H1 (cell line): ENCODE measurements at regions not wholly inside any gene's neighbourhood (a gene's known extent, or its start where the extent isn't known, plus 50 kb on each side); places are given as distances from the start of the nearest gene placed in this dataset.

Source experiments
- CTCF ChIA-PET: fragments of 300-600 bp; sonication (Branson Sonifier 250); formaldehyde crosslinking; loops from one replicate; lab custom pipeline; 2021; ENCODE audit not compliant: partially characterized antibody; lab: Charles Lee
- POLR2A ChIA-PET: fragments of 300-600 bp; sonication (Branson Sonifier 250); formaldehyde crosslinking; loops from one replicate; lab custom pipeline; 2021; ENCODE audit warnings: inconsistent platforms; ENCODE audit not compliant: partially characterized antibody; lab: Charles Lee
- DNase-seq, 2 experiments: peaks; one replicate each; pipeline versions ENCODE4 v3.0.0 to v3.0.0-alpha.2; 2010 to 2022; ENCODE audit warnings: low spot score in 2 of 2, low read depth in 1 of 2, mixed read lengths in 1 of 2
- FAIRE-seq: peaks from 2 replicates; lab custom pipeline; 2011; peaks lifted over from hg19 to GRCh38; lab: Jason Lieb, UNC
- H2AFZ ChIP-seq: 2 replicates; pipeline ENCODE4 v1.8.1; 2012; ENCODE audit warnings: low read length, inconsistent platforms
- H2AK5ac ChIP-seq: 2 replicates; pipeline ENCODE4 v1.6.1; 2013; ENCODE audit warnings: low read depth, low read length
- H2BK120ac ChIP-seq: replicated peaks from 2 replicates; pipeline ENCODE3; 2013; ENCODE audit warnings: low read depth, low read length, inconsistent platforms
- H2BK12ac ChIP-seq: 2 replicates; pipeline ENCODE4 v1.6.1; 2013; ENCODE audit warnings: low read depth, low read length
- H2BK15ac ChIP-seq: 2 replicates; pipeline ENCODE4 v1.6.1; 2013; ENCODE audit warnings: low read length
- H2BK20ac ChIP-seq: 2 replicates; pipeline ENCODE4 v1.6.1; 2013; ENCODE audit warnings: low read length
- H2BK5ac ChIP-seq: 2 replicates; pipeline ENCODE4 v1.6.1; 2013; ENCODE audit warnings: low read depth, low read length
- H3K14ac ChIP-seq: 2 replicates; pipeline ENCODE4 v1.6.1; 2013; ENCODE audit warnings: inconsistent platforms; ENCODE audit not compliant: insufficient read length
- H3K18ac ChIP-seq: 2 replicates; pipeline ENCODE4 v1.6.1; 2013; ENCODE audit warnings: low read length; ENCODE audit errors: extremely low read depth
- H3K23ac ChIP-seq: 2 replicates; pipeline ENCODE4 v1.6.1; 2013; ENCODE audit warnings: inconsistent platforms; ENCODE audit not compliant: insufficient read length
- H3K23me2 ChIP-seq: 2 replicates; pipeline ENCODE4 v1.6.1; 2013; ENCODE audit warnings: low read depth, low read length
- H3K27ac ChIP-seq: 2 replicates; pipeline ENCODE4 v1.6.1; 2011; ENCODE audit warnings: low read depth, low read length, inconsistent platforms
- H3K27me3 ChIP-seq, 4 experiments: replicated peaks in 1 of 4; 1 replicate in 1 of 4; 2 replicates in 3 of 4; pipeline versions ENCODE4 v1.6.1 to v1.8.1; 2011 to 2013; ENCODE audit warnings: low read length in 3 of 4, mild to moderate bottlenecking in 3 of 4, inconsistent platforms in 2 of 4, mixed read lengths in 2 of 4, moderate library complexity in 1 of 4; ENCODE audit not compliant: control insufficient read depth in 3 of 4, insufficient read depth in 3 of 4; ENCODE audit errors: extremely low read depth in 1 of 4
- H3K36me3 ChIP-seq, 4 experiments: 2 replicates each; pipeline versions ENCODE4 v1.6.1 to v1.8.1; 2011 to 2013; ENCODE audit warnings: mild to moderate bottlenecking in 4 of 4, low read length in 3 of 4, moderate library complexity in 2 of 4, control low read depth in 1 of 4, inconsistent platforms in 1 of 4; ENCODE audit not compliant: insufficient read depth in 4 of 4, control insufficient read depth in 2 of 4
- H3K4ac ChIP-seq: replicated peaks from 2 replicates; pipeline ENCODE3; 2013; ENCODE audit warnings: low read length, low read depth, mixed read lengths, inconsistent platforms; ENCODE audit not compliant: insufficient read length
- H3K4me1 ChIP-seq, 4 experiments: replicated peaks in 1 of 4; 1 replicate in 1 of 4; 2 replicates in 3 of 4; pipeline versions ENCODE4 v1.6.1 to v1.8.1; 2011 to 2013; ENCODE audit warnings: low read length in 3 of 4, inconsistent platforms in 2 of 4, mixed read lengths in 1 of 4; ENCODE audit not compliant: insufficient read depth in 4 of 4, control insufficient read depth in 3 of 4
- H3K4me2 ChIP-seq, 2 experiments: 2 replicates each; pipeline versions ENCODE4 v1.6.1 to v1.8.1; 2011 to 2013; ENCODE audit warnings: low read depth in 2 of 2, low read length in 2 of 2, control low read depth in 1 of 2, inconsistent platforms in 1 of 2, mild to moderate bottlenecking in 1 of 2; ENCODE audit not compliant: insufficient read depth in 1 of 2
- H3K4me3 ChIP-seq, 4 experiments: fragments of 200-600, 300-600 bp in 1 of 4; sonication (generic), shearing (Covaris generic), sonication (Bioruptor Twin) in 1 of 4; 2 replicates each; pipeline versions ENCODE4 v1.5.1 to v1.8.1; 2011 to 2016; ENCODE audit warnings: low read length in 4 of 4, low read depth in 3 of 4, control low read depth in 2 of 4, inconsistent platforms in 2 of 4, mild to moderate bottlenecking in 2 of 4, mixed read lengths in 1 of 4, moderate library complexity in 1 of 4; ENCODE audit not compliant: insufficient read depth in 2 of 4; ENCODE audit errors: extremely low read depth in 1 of 4
- H3K56ac ChIP-seq: replicated peaks from 2 replicates; pipeline ENCODE3; 2013; ENCODE audit warnings: low read depth, mild to moderate bottlenecking, mixed read lengths, low read length, inconsistent platforms; ENCODE audit not compliant: insufficient read length
- H3K79me1 ChIP-seq: 2 replicates; pipeline ENCODE4 v1.6.1; 2013; ENCODE audit warnings: low read depth, low read length, control low read depth
- H3K79me2 ChIP-seq, 2 experiments: 2 replicates each; pipeline versions ENCODE4 v1.6.1 to v1.8.1; 2012 to 2013; ENCODE audit warnings: low read length in 2 of 2, mild to moderate bottlenecking in 2 of 2, inconsistent platforms in 1 of 2; ENCODE audit not compliant: insufficient read depth in 2 of 2, control insufficient read depth in 1 of 2
- H3K9ac ChIP-seq, 4 experiments: replicated peaks in 1 of 4; 1 replicate in 1 of 4; 2 replicates in 3 of 4; pipeline versions ENCODE4 v1.6.1 to v1.8.1; 2011 to 2013; ENCODE audit warnings: low read depth in 3 of 4, low read length in 3 of 4, control low read depth in 2 of 4, mild to moderate bottlenecking in 2 of 4, moderate library complexity in 2 of 4, inconsistent platforms in 1 of 4; ENCODE audit errors: extremely low read depth in 1 of 4
- H3K9me3 ChIP-seq, 2 experiments: 2 replicates each; pipeline versions ENCODE4 v1.6.1 to v1.8.1; 2012 to 2013; ENCODE audit warnings: mild to moderate bottlenecking in 2 of 2, moderate library complexity in 2 of 2, control low read depth in 1 of 2, inconsistent platforms in 1 of 2, low read depth in 1 of 2, low read length in 1 of 2, mixed read lengths in 1 of 2; ENCODE audit not compliant: insufficient read depth in 2 of 2
- H4K20me1 ChIP-seq, 2 experiments: replicated peaks in 1 of 2; 2 replicates each; pipeline versions ENCODE3 to v1.8.1; 2011 to 2013; ENCODE audit warnings: inconsistent platforms in 2 of 2, low read length in 2 of 2, mild to moderate bottlenecking in 1 of 2; ENCODE audit not compliant: insufficient read depth in 2 of 2, control insufficient read depth in 1 of 2
- H4K5ac ChIP-seq: 2 replicates; pipeline ENCODE4 v1.6.1; 2013; ENCODE audit warnings: low read length, low read depth, mixed read lengths, inconsistent platforms; ENCODE audit not compliant: insufficient read length
- H4K8ac ChIP-seq: 2 replicates; pipeline ENCODE4 v1.8.0; 2013; ENCODE audit warnings: mild to moderate bottlenecking, moderate library complexity, low read length, inconsistent platforms; ENCODE audit not compliant: insufficient read depth; ENCODE audit errors: extremely low read depth
- H4K91ac ChIP-seq: replicated peaks from 2 replicates; pipeline ENCODE3; 2013; ENCODE audit warnings: low read length, mixed read lengths, inconsistent platforms; ENCODE audit not compliant: insufficient read length
- BACH1 ChIP-seq: IDR thresholded peaks from 2 replicates; pipeline ENCODE4 v1.6.1; 2012; ENCODE audit warnings: low read length, improper control_type of control experiment
- BCL11A ChIP-seq, 2 experiments: IDR thresholded peaks; one replicate each; pipeline ENCODE4 v1.6.1; 2011; ENCODE audit warnings: low read depth in 2 of 2, low read length in 2 of 2, mild to moderate bottlenecking in 2 of 2
- BRCA1 ChIP-seq: IDR thresholded peaks from 2 replicates; pipeline ENCODE4 v1.6.1; 2012; ENCODE audit warnings: low read depth, low read length, improper control_type of control experiment
- CBX5 ChIP-seq: fragments of 300-800, 300-1000 bp; sonication (generic); IDR thresholded peaks from 2 replicates; pipeline ENCODE4 v1.7.1; 2016; ENCODE audit warnings: antibody characterized with exemption, low read length, low read depth
- CREB1 ChIP-seq: IDR thresholded peaks from 2 replicates; pipeline ENCODE4 v1.6.1; 2012; ENCODE audit warnings: inconsistent platforms
- EGR1 ChIP-seq: IDR thresholded peaks from 2 replicates; pipeline ENCODE4 v1.6.1; 2011; ENCODE audit warnings: low read depth, low read length, borderline replicate concordance
- EP300 ChIP-seq, 2 experiments: IDR thresholded peaks; 1 replicate in 1 of 2; 2 replicates in 1 of 2; pipeline ENCODE4 v1.6.1; 2011 to 2012; ENCODE audit warnings: low read depth in 2 of 2, low read length in 2 of 2, mild to moderate bottlenecking in 2 of 2, borderline replicate concordance in 1 of 2, inconsistent platforms in 1 of 2, moderate library complexity in 1 of 2
- EZH2 ChIP-seq: fragments of 200-600 bp; sonication (generic); IDR thresholded peaks from 2 replicates; pipeline ENCODE4 v1.7.1; 2012; ENCODE audit warnings: low read depth, mild to moderate bottlenecking, moderate library complexity, low read length, inconsistent platforms; ENCODE audit not compliant: severe bottlenecking
- GTF2F1 ChIP-seq: IDR thresholded peaks from 2 replicates; pipeline ENCODE4 v1.6.1; 2012; ENCODE audit warnings: low read depth, low read length, improper control_type of control experiment, borderline replicate concordance
- NANOG ChIP-seq: IDR thresholded peaks from 2 replicates; pipeline ENCODE4 v1.6.1; 2011; ENCODE audit warnings: low read length, low read depth, mild to moderate bottlenecking, inconsistent platforms; ENCODE audit not compliant: insufficient read depth, poor library complexity, severe bottlenecking
- SRF ChIP-seq: IDR thresholded peaks from 2 replicates; pipeline ENCODE4 v1.6.1; 2011; ENCODE audit warnings: mild to moderate bottlenecking, low read depth, low read length, moderate library complexity
- TAF1 ChIP-seq: IDR thresholded peaks from 2 replicates; pipeline ENCODE4 v1.6.1; 2011; ENCODE audit warnings: mild to moderate bottlenecking, low read depth, low read length
- USF2 ChIP-seq: IDR thresholded peaks from 2 replicates; pipeline ENCODE4 v1.6.1; 2011; ENCODE audit warnings: low read length, improper control_type of control experiment
- YY1 ChIP-seq: IDR thresholded peaks from 2 replicates; pipeline ENCODE4 v1.6.1; 2011; ENCODE audit warnings: low read depth, mild to moderate bottlenecking, low read length
- ZNF274 ChIP-seq: IDR thresholded peaks from 2 replicates; pipeline ENCODE4 v1.7.0; 2012; ENCODE audit warnings: low read length, borderline replicate concordance; ENCODE audit errors: extremely low read depth
- WGBS, 2 experiments: shearing (Covaris generic) in 1 of 2; methylation state at CpG; one replicate each; pipeline versions ENCODE4 v1.1.6 to v1.1.7; 2013 to 2015; ENCODE audit warnings: low lambda C conversion rate in 2 of 2, mixed read lengths in 2 of 2, inconsistent platforms in 1 of 2, low coverage in 1 of 2, missing lambda C conversion rate in 1 of 2; ENCODE audit not compliant: insufficient replicate concordance in 2 of 2, insufficient coverage in 1 of 2, insufficient read length in 1 of 2; ENCODE audit errors: extremely low coverage in 1 of 2, missing lambda C conversion rate in 1 of 2; 5-methylcytosine and 5-hydroxymethylcytosine counted together

GRCh38 chr3:31002730-31003129, 108.3 kb upstream of the GADL1 start:
- Histone ChIP-seq H2BK5ac (no peak overlapping the region), H3K4me3 (no peak overlapping the region), H3K27ac (no peak overlapping the region), H2BK120ac (no peak overlapping the region), H3K23ac (no peak overlapping the region), H3K79me2 (no peaks in the 10 kb centered on the region), H3K23me2 (no peaks in the 10 kb centered on the region), H3K36me3 (no peaks in the 10 kb centered on the region), H3K4ac (no peak overlapping the region), H2AFZ (no peak overlapping the region), H3K9ac (no peak overlapping the region), H3K4me2 (no peak overlapping the region), H3K18ac (no peak overlapping the region), H3K14ac (no peak overlapping the region), H3K9me3 (no peaks in the 10 kb centered on the region; a peak in 1 of 4 replicates), H4K20me1 (no peaks in the 10 kb centered on the region), H4K91ac (no peak overlapping the region), H2BK20ac (no peak overlapping the region), H3K56ac (no peak overlapping the region), H3K27me3 (peaks cover 0 to 18% (median 6%) of the 10 kb centered on the region in 4 experiments; a peak in 5 of 7 replicates), H4K8ac (no peak overlapping the region), H2BK12ac (no peak overlapping the region), H3K79me1 (no peaks in the 10 kb centered on the region), H4K5ac (no peak overlapping the region), H2BK15ac (no peak overlapping the region), H2AK5ac (no peak overlapping the region), H3K4me1 (no peaks in the 10 kb centered on the region)
- 86% methylated on average over 3 of the region's 3 CpGs; no CpG with 5 or more reads in 1 of the 2 experiments for WGBS, 2 experiments
- DNase-seq, result no peak
- ChIA-PET CTCF (no interaction called here), POLR2A (no interaction called here)
- no peak for FAIRE-seq
- TF ChIP-seq SRF (no peak), BCL11A (IDR thresholded peaks at IDR 0.05; ENCODE audit: low read depth in 2 of 2, low read length in 2 of 2) (no peak), YY1 (no peak), EP300 (IDR thresholded peaks at IDR 0.05; ENCODE audit: borderline replicate concordance in 1 of 2, low read depth in 2 of 2, low read length in 2 of 2) (no peak), NANOG (no peak), BRCA1 (no peak), BACH1 (no peak), USF2 (no peak), ZNF274 (no peak), EGR1 (no peak), EZH2 (no peak), TAF1 (no peak), GTF2F1 (no peak), CBX5 (no peak), CREB1 (no peak)
